ENCODE measurements at regions not wholly inside any gene's neighbourhood (a gene's known extent, or its start where the extent isn't known, plus 50 kb on each side); places are given as distances from the start of the nearest gene placed in this dataset.

GRCh38 chr5:91443761-91444467, 60.8 kb upstream of the ARRDC3 start:
- H3K4me1 Mint-ChIP-seq = peaks cover 15% of the 10 kb centered on the region
- no peak overlapping the region for H3K4me3 Mint-ChIP-seq
- peak; percentile 39; the same call in 1 of the 2 replicates for ATAC-seq
- no peak for DNase-seq (ENCODE audit: low spot score)
- CTCF ChIA-PET = interaction anchor here (1.0 kb wide), 1 partner anchor 13 kb away, joined by 5 read pairs; no protein-coding TSS in a partner anchor
- H3K27me3 Mint-ChIP-seq (ENCODE audit: low read depth) = no peaks in the 10 kb centered on the region
- H3K36me3 Mint-ChIP-seq = no peaks in the 10 kb centered on the region
- no peak overlapping the region for H3K27ac Mint-ChIP-seq
- POLR2A ChIA-PET = no interaction called here
- peaks cover 5% of the 10 kb centered on the region for H3K9me3 Mint-ChIP-seq
- no peak for TF ChIP-seq ZNF396 (CRISPR knock-in tag; IDR thresholded peaks at IDR 0.05; ENCODE audit: borderline replicate concordance)
- no peak for TF ChIP-seq ETV6 (CRISPR knock-in tag; IDR thresholded peaks at IDR 0.05)
- TF ChIP-seq MLX (CRISPR knock-in tag; IDR thresholded peaks at IDR 0.05) = no peak
- TF ChIP-seq USF2 (CRISPR knock-in tag; IDR thresholded peaks at IDR 0.05) = no peak
- TF ChIP-seq JAZF1 (CRISPR knock-in tag; IDR thresholded peaks at IDR 0.05) = no peak
- TF ChIP-seq IRF2 (CRISPR knock-in tag; IDR thresholded peaks at IDR 0.05; ENCODE audit: borderline replicate concordance, low read depth) = no peak
- no peak for TF ChIP-seq ZNF232 (CRISPR knock-in tag; IDR thresholded peaks at IDR 0.05)
- no peak for TF ChIP-seq ZNF532 (CRISPR knock-in tag; IDR thresholded peaks at IDR 0.05; ENCODE audit: borderline replicate concordance)
- no peak for TF ChIP-seq FOXJ3 (CRISPR knock-in tag; IDR thresholded peaks at IDR 0.05; ENCODE audit: borderline replicate concordance)
- TF ChIP-seq, protein P1, sequence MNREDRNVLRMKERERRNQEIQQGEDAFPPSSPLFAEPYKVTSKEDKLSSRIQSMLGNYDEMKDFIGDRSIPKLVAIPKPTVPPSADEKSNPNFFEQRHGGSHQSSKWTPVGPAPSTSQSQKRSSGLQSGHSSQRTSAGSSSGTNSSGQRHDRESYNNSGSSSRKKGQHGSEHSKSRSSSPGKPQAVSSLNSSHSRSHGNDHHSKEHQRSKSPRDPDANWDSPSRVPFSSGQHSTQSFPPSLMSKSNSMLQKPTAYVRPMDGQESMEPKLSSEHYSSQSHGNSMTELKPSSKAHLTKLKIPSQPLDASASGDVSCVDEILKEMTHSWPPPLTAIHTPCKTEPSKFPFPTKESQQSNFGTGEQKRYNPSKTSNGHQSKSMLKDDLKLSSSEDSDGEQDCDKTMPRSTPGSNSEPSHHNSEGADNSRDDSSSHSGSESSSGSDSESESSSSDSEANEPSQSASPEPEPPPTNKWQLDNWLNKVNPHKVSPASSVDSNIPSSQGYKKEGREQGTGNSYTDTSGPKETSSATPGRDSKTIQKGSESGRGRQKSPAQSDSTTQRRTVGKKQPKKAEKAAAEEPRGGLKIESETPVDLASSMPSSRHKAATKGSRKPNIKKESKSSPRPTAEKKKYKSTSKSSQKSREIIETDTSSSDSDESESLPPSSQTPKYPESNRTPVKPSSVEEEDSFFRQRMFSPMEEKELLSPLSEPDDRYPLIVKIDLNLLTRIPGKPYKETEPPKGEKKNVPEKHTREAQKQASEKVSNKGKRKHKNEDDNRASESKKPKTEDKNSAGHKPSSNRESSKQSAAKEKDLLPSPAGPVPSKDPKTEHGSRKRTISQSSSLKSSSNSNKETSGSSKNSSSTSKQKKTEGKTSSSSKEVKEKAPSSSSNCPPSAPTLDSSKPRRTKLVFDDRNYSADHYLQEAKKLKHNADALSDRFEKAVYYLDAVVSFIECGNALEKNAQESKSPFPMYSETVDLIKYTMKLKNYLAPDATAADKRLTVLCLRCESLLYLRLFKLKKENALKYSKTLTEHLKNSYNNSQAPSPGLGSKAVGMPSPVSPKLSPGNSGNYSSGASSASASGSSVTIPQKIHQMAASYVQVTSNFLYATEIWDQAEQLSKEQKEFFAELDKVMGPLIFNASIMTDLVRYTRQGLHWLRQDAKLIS (CRISPR knock-in tag; IDR thresholded peaks at IDR 0.05; ENCODE audit: borderline replicate concordance) = no peak
- no peak for TF ChIP-seq ZNF138 (CRISPR knock-in tag; conservative IDR thresholded peaks at IDR 0.05)
- TF ChIP-seq NFYB (CRISPR knock-in tag; conservative IDR thresholded peaks at IDR 0.05; ENCODE audit: low read depth) = no peak
- TF ChIP-seq ERG (CRISPR knock-in tag; IDR thresholded peaks at IDR 0.05) = no peak
- no peak for TF ChIP-seq OVOL2 (CRISPR knock-in tag; IDR thresholded peaks at IDR 0.05; ENCODE audit: borderline replicate concordance)
- TF ChIP-seq, protein P2, sequence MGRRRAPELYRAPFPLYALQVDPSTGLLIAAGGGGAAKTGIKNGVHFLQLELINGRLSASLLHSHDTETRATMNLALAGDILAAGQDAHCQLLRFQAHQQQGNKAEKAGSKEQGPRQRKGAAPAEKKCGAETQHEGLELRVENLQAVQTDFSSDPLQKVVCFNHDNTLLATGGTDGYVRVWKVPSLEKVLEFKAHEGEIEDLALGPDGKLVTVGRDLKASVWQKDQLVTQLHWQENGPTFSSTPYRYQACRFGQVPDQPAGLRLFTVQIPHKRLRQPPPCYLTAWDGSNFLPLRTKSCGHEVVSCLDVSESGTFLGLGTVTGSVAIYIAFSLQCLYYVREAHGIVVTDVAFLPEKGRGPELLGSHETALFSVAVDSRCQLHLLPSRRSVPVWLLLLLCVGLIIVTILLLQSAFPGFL (CRISPR knock-in tag; IDR thresholded peaks at IDR 0.05; ENCODE audit: borderline replicate concordance) = no peak
- TF ChIP-seq FOXK1 (CRISPR knock-in tag; IDR thresholded peaks at IDR 0.05) = no peak
- no peak for TF ChIP-seq RELA (CRISPR knock-in tag; IDR thresholded peaks at IDR 0.05; ENCODE audit: borderline replicate concordance)
- TF ChIP-seq CREB1 (CRISPR knock-in tag; IDR thresholded peaks at IDR 0.05) = no peak
- TF ChIP-seq, protein P3, sequence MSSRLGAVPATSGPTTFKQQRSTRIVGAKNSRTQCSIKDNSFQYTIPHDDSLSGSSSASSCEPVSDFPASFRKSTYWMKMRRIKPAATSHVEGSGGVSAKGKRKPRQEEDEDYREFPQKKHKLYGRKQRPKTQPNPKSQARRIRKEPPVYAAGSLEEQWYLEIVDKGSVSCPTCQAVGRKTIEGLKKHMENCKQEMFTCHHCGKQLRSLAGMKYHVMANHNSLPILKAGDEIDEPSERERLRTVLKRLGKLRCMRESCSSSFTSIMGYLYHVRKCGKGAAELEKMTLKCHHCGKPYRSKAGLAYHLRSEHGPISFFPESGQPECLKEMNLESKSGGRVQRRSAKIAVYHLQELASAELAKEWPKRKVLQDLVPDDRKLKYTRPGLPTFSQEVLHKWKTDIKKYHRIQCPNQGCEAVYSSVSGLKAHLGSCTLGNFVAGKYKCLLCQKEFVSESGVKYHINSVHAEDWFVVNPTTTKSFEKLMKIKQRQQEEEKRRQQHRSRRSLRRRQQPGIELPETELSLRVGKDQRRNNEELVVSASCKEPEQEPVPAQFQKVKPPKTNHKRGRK (CRISPR knock-in tag; IDR thresholded peaks at IDR 0.05; ENCODE audit: borderline replicate concordance) = no peak
